ENCODE measurements at regions not wholly inside any gene's neighbourhood (a gene's known extent, or its start where the extent isn't known, plus 50 kb on each side); places are given as distances from the start of the nearest gene placed in this dataset.

GRCh38 chr2:217184242-217184641 is 324.4 kb upstream of the TNP1 start:
- POLR2A ChIA-PET (ENCODE audit: low non-redundant PET) = interaction anchor here (0.7 kb wide), 1 partner anchor 262 kb away, joined by 9 read pairs; no protein-coding TSS in a partner anchor
- Histone ChIP-seq H3K9me3 (ENCODE audit: low read depth, low read length, poor library complexity, severe bottlenecking) (no peaks in the 10 kb centered on the region), H3K36me3 (ENCODE audit: insufficient read depth, low read length, poor library complexity, severe bottlenecking) (no peaks in the 10 kb centered on the region), H3K27me3 (replicated peaks; ENCODE audit: insufficient read depth, low read depth, low read length, poor library complexity) (no peaks in the 10 kb centered on the region), H3K4me3 (ENCODE audit: low read depth, low read length, poor library complexity, severe bottlenecking) (no peak overlapping the region), H3K27ac (ENCODE audit: low read depth, low read length, poor library complexity, severe bottlenecking) (no peak overlapping the region), H3K4me1 (ENCODE audit: insufficient read depth, low read length, poor library complexity, severe bottlenecking) (no peaks in the 10 kb centered on the region)
- intact Hi-C loops (cut with micrococcal nuclease; ENCODE audit: unreplicated experiment) = no loop called here
- BruUV-seq (replicated peaks) = no TSS peak
- no peak for DNase-seq (ENCODE audit: low spot score)
- TF ChIP-seq EZH2 (IDR thresholded peaks at IDR 0.05; ENCODE audit: borderline replicate concordance, low read depth, low read length, poor library complexity, severe bottlenecking) (no peak), CTCF (conservative IDR thresholded peaks at IDR 0.05; ENCODE audit: low read depth, low read length) (no peak)
- CTCF ChIA-PET = no interaction called here

- no peak overlapping the region for H3K27ac ChIP-seq (ENCODE audit: low read depth, low read length, poor library complexity, severe bottlenecking)
- no peak overlapping the region for H3K4me3 ChIP-seq (ENCODE audit: low read depth, low read length, poor library complexity, severe bottlenecking)
- no peaks in the 10 kb centered on the region for H3K4me1 ChIP-seq (ENCODE audit: insufficient read depth, low read length, poor library complexity, severe bottlenecking)
- TF ChIP-seq CTCF (conservative IDR thresholded peaks at IDR 0.05; ENCODE audit: low read depth, low read length) (no peak), EZH2 (IDR thresholded peaks at IDR 0.05; ENCODE audit: borderline replicate concordance, low read depth, low read length, poor library complexity, severe bottlenecking) (no peak)
- H3K36me3 ChIP-seq (ENCODE audit: insufficient read depth, low read length, poor library complexity, severe bottlenecking) = no peaks in the 10 kb centered on the region
- CTCF ChIA-PET = no interaction called here
- BruUV-seq (replicated peaks) = no TSS peak
- H3K27me3 ChIP-seq (replicated peaks; ENCODE audit: insufficient read depth, low read depth, low read length, poor library complexity) = no peaks in the 10 kb centered on the region
- no peak for DNase-seq (ENCODE audit: low spot score)
- intact Hi-C loops (cut with micrococcal nuclease; ENCODE audit: unreplicated experiment) = no loop called here
- POLR2A ChIA-PET (ENCODE audit: low non-redundant PET) = interaction anchor here (0.6 kb wide), 1 partner anchor 250 kb away, joined by 3 read pairs; no protein-coding TSS in a partner anchor
- no peaks in the 10 kb centered on the region for H3K9me3 ChIP-seq (ENCODE audit: low read depth, low read length, poor library complexity, severe bottlenecking)
Observed at GRCh38 chr2:217183471-217183870, 323.6 kb upstream of the TNP1 start.

- no peak for TF ChIP-seq EZH2 (IDR thresholded peaks at IDR 0.05; ENCODE audit: borderline replicate concordance, low read depth, low read length, poor library complexity, severe bottlenecking)
- TF ChIP-seq CTCF (conservative IDR thresholded peaks at IDR 0.05; ENCODE audit: low read depth, low read length) = no peak
- CTCF ChIA-PET = no interaction called here
- H3K4me1 ChIP-seq (ENCODE audit: insufficient read depth, low read length, poor library complexity, severe bottlenecking) = no peaks in the 10 kb centered on the region
- intact Hi-C loops (cut with micrococcal nuclease; ENCODE audit: unreplicated experiment) = no loop called here
- H3K9me3 ChIP-seq (ENCODE audit: low read depth, low read length, poor library complexity, severe bottlenecking) = no peaks in the 10 kb centered on the region
- H3K4me3 ChIP-seq (ENCODE audit: low read depth, low read length, poor library complexity, severe bottlenecking) = no peak overlapping the region
- POLR2A ChIA-PET (ENCODE audit: low non-redundant PET) = no interaction called here
- H3K36me3 ChIP-seq (ENCODE audit: insufficient read depth, low read length, poor library complexity, severe bottlenecking) = no peaks in the 10 kb centered on the region
- no peaks in the 10 kb centered on the region for H3K27me3 ChIP-seq (replicated peaks; ENCODE audit: insufficient read depth, low read depth, low read length, poor library complexity)
- DNase-seq (ENCODE audit: low spot score) = peak; percentile 10
- BruUV-seq (replicated peaks) = no TSS peak
- H3K27ac ChIP-seq (ENCODE audit: low read depth, low read length, poor library complexity, severe bottlenecking) = no peak overlapping the region
Observed at GRCh38 chr2:217182926-217183325, 323.1 kb upstream of the TNP1 start.
